SK-N-SH (cell line): ENCODE measurements at regions not wholly inside any gene's neighbourhood (a gene's known extent, or its start where the extent isn't known, plus 50 kb on each side); places are given as distances from the start of the nearest gene placed in this dataset.

Source experiments
- EP300 ChIP-seq, 2 experiments: IDR thresholded peaks; 2 replicates each; pipeline versions ENCODE4 v1.4.0 to v1.6.1; 2012; ENCODE audit warnings: borderline replicate concordance in 1 of 2, low read depth in 1 of 2, low read length in 1 of 2
- SMC3 ChIP-seq: IDR thresholded peaks from 2 replicates; pipeline ENCODE4 v1.6.1; 2012; ENCODE audit warnings: low read depth, low read length, improper control_type of control experiment
- YY1 ChIP-seq: IDR thresholded peaks from 2 replicates; pipeline ENCODE4 v1.4.0; 2012; ENCODE audit warnings: low read depth, mild to moderate bottlenecking
- TF ChIP-seq, protein P1 (sequence below): fragments of 200-600 bp; sonication (generic); IDR thresholded peaks from 2 replicates; pipeline ENCODE4 v1.6.1; 2017; ENCODE audit warnings: antibody characterized with exemption, mild to moderate bottlenecking, moderate library complexity

- TF ChIP-seq, protein P1, sequence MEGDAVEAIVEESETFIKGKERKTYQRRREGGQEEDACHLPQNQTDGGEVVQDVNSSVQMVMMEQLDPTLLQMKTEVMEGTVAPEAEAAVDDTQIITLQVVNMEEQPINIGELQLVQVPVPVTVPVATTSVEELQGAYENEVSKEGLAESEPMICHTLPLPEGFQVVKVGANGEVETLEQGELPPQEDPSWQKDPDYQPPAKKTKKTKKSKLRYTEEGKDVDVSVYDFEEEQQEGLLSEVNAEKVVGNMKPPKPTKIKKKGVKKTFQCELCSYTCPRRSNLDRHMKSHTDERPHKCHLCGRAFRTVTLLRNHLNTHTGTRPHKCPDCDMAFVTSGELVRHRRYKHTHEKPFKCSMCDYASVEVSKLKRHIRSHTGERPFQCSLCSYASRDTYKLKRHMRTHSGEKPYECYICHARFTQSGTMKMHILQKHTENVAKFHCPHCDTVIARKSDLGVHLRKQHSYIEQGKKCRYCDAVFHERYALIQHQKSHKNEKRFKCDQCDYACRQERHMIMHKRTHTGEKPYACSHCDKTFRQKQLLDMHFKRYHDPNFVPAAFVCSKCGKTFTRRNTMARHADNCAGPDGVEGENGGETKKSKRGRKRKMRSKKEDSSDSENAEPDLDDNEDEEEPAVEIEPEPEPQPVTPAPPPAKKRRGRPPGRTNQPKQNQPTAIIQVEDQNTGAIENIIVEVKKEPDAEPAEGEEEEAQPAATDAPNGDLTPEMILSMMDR = no peak
- no peak for TF ChIP-seq YY1
- no peak for TF ChIP-seq EP300 (IDR thresholded peaks at IDR 0.05; ENCODE audit: borderline replicate concordance in 1 of 2, low read depth in 1 of 2, low read length in 1 of 2)
- no peak for TF ChIP-seq SMC3
Measured at GRCh38 chr2:100627330-100628300, 64.8 kb downstream of the PDCL3 start.
